Mesodermal cell (in vitro differentiated cells): ENCODE measurements at regions not wholly inside any gene's neighbourhood (a gene's known extent, or its start where the extent isn't known, plus 50 kb on each side); places are given as distances from the start of the nearest gene placed in this dataset.

Source experiments
- H3K27ac ChIP-seq: 2 replicates; pipeline ENCODE4 v1.7.0; 2013; ENCODE audit warnings: mild to moderate bottlenecking, low read depth, low read length, moderate library complexity; ENCODE audit not compliant: severe bottlenecking
- H3K36me3 ChIP-seq: 2 replicates; pipeline ENCODE4 v1.7.1; 2013; ENCODE audit warnings: mild to moderate bottlenecking, low read length, moderate library complexity; ENCODE audit not compliant: control insufficient read depth, insufficient read depth
- H3K4me1 ChIP-seq: one replicate; pipeline ENCODE4 v1.7.1; 2013; ENCODE audit warnings: mild to moderate bottlenecking, low read length; ENCODE audit not compliant: insufficient read depth, control insufficient read depth, poor library complexity, severe bottlenecking
- H3K4me3 ChIP-seq: 2 replicates; pipeline ENCODE4 v1.7.0; 2013; ENCODE audit warnings: low read length, control low read depth, mild to moderate bottlenecking; ENCODE audit not compliant: insufficient read depth, poor library complexity, severe bottlenecking; ENCODE audit errors: extremely low read depth
- H3K9me3 ChIP-seq: 2 replicates; pipeline ENCODE4 v1.7.1; 2013; ENCODE audit warnings: mild to moderate bottlenecking, low read length, moderate library complexity; ENCODE audit not compliant: control insufficient read depth
- WGBS, 2 experiments: methylation state at CpG; one replicate each; pipeline ENCODE4 v1.1.5; 2013; ENCODE audit warnings: missing lambda C conversion rate in 2 of 2; ENCODE audit not compliant: insufficient coverage in 2 of 2; 5-methylcytosine and 5-hydroxymethylcytosine counted together

GRCh38 chrX:150236327-150236726, 126.8 kb upstream of the MAMLD1 start:
- WGBS, 2 experiments: no CpG with 5 or more reads among the region's 3 CpGs
- peaks cover 2% of the 10 kb centered on the region for H3K4me1 ChIP-seq
- H3K4me3 ChIP-seq: no peak overlapping the region
- H3K9me3 ChIP-seq: no peaks in the 10 kb centered on the region
- no peak overlapping the region for H3K27ac ChIP-seq
- H3K36me3 ChIP-seq: no peaks in the 10 kb centered on the region

- no peak overlapping the region for H3K27ac ChIP-seq
- H3K36me3 ChIP-seq: no peaks in the 10 kb centered on the region
- H3K4me1 ChIP-seq: peaks cover 2% of the 10 kb centered on the region
- H3K9me3 ChIP-seq: no peaks in the 10 kb centered on the region
- H3K4me3 ChIP-seq: no peak overlapping the region
- 58 to 86% methylated on average over 1 to 5 of the region's 6 CpGs for WGBS, 2 experiments
These were observed 124.3 kb upstream of the MAMLD1 start for GRCh38 chrX:150238632-150239382.

- H3K36me3 ChIP-seq: no peaks in the 10 kb centered on the region
- WGBS, 2 experiments: 93 to 100% methylated on average over 2 to 3 of the region's 4 CpGs
- H3K9me3 ChIP-seq: no peaks in the 10 kb centered on the region
- peaks cover 2% of the 10 kb centered on the region for H3K4me1 ChIP-seq
- H3K4me3 ChIP-seq: no peak overlapping the region
- no peak overlapping the region for H3K27ac ChIP-seq
These were observed 123.0 kb upstream of the MAMLD1 start for GRCh38 chrX:150239946-150240642.

GRCh38 chrX:150240643-150240970, 122.5 kb upstream of the MAMLD1 start:
- no peak overlapping the region for H3K4me3 ChIP-seq
- peaks cover 2% of the 10 kb centered on the region for H3K4me1 ChIP-seq
- no peaks in the 10 kb centered on the region for H3K9me3 ChIP-seq
- no peak overlapping the region for H3K27ac ChIP-seq
- 100% methylated on average over 2 of the region's 5 CpGs; no CpG with 5 or more reads in 1 of the 2 experiments for WGBS, 2 experiments
- no peaks in the 10 kb centered on the region for H3K36me3 ChIP-seq

GRCh38 chrX:150253959-150254620, 109.0 kb upstream of the MAMLD1 start:
- no peak overlapping the region for H3K4me3 ChIP-seq
- H3K36me3 ChIP-seq: no peaks in the 10 kb centered on the region
- 86 to 100% methylated on average over 3 to 6 of the region's 7 CpGs for WGBS, 2 experiments
- H3K27ac ChIP-seq: no peak overlapping the region
- no peaks in the 10 kb centered on the region for H3K9me3 ChIP-seq
- peaks cover 6% of the 10 kb centered on the region for H3K4me1 ChIP-seq

- no peaks in the 10 kb centered on the region for H3K36me3 ChIP-seq
- WGBS, 2 experiments: 71 to 94% methylated on average over 1 to 2 of the region's 3 CpGs
These were observed 108.2 kb upstream of the MAMLD1 start for GRCh38 chrX:150254909-150255308.

GRCh38 chrX:150255441-150256296, 107.4 kb upstream of the MAMLD1 start:
- 74 to 87% methylated on average over 4 of the region's 9 CpGs for WGBS, 2 experiments
- no peaks in the 10 kb centered on the region for H3K9me3 ChIP-seq
- no peaks in the 10 kb centered on the region for H3K36me3 ChIP-seq
- peaks cover 11% of the 10 kb centered on the region for H3K4me1 ChIP-seq
- H3K4me3 ChIP-seq: no peak overlapping the region
- H3K27ac ChIP-seq: no peak overlapping the region

More at GRCh38 chrX:150254909-150255308, 108.2 kb upstream of the MAMLD1 start:
- Histone ChIP-seq H3K4me3 (no peak overlapping the region), H3K4me1 (peaks cover 10% of the 10 kb centered on the region), H3K9me3 (no peaks in the 10 kb centered on the region), H3K27ac (no peak overlapping the region)

GRCh38 chrX:150256297-150256650, 106.8 kb upstream of the MAMLD1 start:
- WGBS, 2 experiments: 94% methylated on average over 2 of the region's 2 CpGs; no CpG with 5 or more reads in 1 of the 2 experiments
- no peaks in the 10 kb centered on the region for H3K9me3 ChIP-seq
- H3K4me3 ChIP-seq: no peak overlapping the region
- H3K4me1 ChIP-seq: peaks cover 11% of the 10 kb centered on the region
- no peak overlapping the region for H3K27ac ChIP-seq
- H3K36me3 ChIP-seq: no peaks in the 10 kb centered on the region

- WGBS, 2 experiments: no CpG with 5 or more reads among the region's 1 CpG
- H3K36me3 ChIP-seq: no peaks in the 10 kb centered on the region
These were observed 105.6 kb upstream of the MAMLD1 start for GRCh38 chrX:150257353-150258175.

GRCh38 chrX:150258176-150258425, 105.0 kb upstream of the MAMLD1 start:
- Histone ChIP-seq H3K27ac (no peak overlapping the region), H3K4me3 (no peak overlapping the region), H3K36me3 (no peaks in the 10 kb centered on the region), H3K9me3 (no peaks in the 10 kb centered on the region), H3K4me1 (peaks cover 11% of the 10 kb centered on the region)
- no CpG with 5 or more reads among the region's 1 CpG for WGBS, 2 experiments

More at GRCh38 chrX:150257353-150258175, 105.6 kb upstream of the MAMLD1 start:
- no peaks in the 10 kb centered on the region for H3K9me3 ChIP-seq
- no peak overlapping the region for H3K4me3 ChIP-seq
- no peak overlapping the region for H3K27ac ChIP-seq
- H3K4me1 ChIP-seq: peaks cover 11% of the 10 kb centered on the region
